ENCODE measurements at regions not wholly inside any gene's neighbourhood (a gene's known extent, or its start where the extent isn't known, plus 50 kb on each side); places are given as distances from the start of the nearest gene placed in this dataset.
A peak's percentile ranks its signal among the peaks of the same experiment; 100 is the strongest.
"Not testable (repeated sequence)": the region's sequence is repeated elsewhere in the genome, so short reads cannot be mapped to it uniquely, and the experiment has no call there.

DNA sequence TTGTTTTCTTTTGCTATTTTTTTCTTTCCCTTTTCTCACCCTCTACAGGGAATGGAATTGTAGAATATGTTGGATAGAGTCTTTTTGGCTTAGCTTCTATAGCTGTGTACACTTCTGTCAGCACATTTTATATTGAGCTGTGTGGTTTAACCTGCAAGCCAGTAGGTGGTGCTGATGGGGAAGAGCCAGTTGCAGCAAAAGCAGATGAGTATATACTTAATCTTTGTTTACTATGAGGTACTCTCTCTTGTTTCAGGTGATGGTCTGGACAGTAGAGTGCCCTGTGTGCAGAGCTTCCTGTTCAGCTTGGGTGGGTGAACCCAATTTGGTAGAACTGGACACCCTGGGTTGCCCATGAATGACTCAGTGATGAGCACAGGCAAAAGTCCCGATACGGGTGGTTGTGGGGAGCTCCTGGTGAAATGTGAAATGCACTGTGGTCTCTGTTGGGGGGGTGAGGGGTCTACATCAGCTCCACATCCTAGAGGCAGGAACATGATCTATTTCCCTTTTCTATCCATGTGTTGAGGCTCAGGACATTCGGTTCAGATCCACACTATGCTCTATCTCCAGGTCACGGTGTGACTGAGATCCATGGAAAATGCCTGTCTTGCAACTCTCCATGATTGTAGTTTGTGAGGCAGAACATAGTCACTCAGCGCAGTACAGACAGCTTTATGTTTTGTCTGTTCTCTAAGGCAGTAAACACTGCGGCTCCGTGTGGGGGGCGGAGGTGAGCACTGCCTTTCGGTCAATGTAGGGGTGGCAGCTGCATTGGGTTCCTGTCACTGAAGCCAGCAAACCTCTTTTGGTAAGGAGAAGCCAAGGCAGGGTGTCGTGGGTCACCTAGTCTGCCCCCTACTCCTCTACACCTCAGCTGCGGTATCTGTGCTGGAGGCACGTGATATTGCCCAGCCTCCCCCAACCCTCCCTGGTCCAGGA, 353.2 kb downstream of the PRR16 start:
- no peak for DNase-seq

DNA sequence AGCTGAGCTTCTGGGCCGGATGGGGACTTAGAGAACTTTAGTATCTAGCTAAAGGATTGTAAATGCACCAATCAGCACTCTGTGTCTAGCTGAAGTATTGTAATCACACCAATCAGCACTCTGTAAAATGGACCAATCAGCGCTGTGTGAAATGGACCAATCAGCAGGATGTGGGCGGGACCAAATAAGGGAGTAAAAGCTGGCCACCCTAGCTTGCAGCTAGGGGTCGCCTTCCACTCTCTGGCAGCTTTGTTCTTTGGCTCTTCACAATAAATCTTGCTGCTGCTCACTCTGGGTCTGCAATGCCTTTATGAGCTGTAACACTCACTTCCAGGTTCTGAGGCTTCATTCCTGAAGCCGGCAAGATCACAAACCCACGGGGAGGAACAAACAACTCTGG, 354.0 kb downstream of the PRR16 start:
- no peak for DNase-seq

DNA sequence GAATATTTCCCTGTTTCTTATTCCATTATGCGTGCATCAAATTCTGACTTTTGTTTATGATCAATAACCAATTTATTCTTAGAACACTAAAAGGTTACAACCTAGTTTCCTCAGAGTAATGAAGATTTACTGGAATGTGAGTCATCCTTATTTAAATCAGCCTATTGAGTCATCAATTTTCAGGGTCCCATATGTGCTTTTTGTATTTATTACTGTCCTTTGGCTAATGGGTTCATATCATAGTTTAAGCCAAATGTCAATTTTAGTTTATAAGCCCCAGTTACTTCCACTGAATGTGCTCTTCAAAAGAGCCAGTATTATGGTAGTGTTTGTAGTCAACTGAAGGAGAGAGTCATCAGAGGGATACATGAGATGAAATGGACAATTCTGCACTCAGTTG, 359.2 kb downstream of the PRR16 start:
- no peak for DNase-seq

DNA sequence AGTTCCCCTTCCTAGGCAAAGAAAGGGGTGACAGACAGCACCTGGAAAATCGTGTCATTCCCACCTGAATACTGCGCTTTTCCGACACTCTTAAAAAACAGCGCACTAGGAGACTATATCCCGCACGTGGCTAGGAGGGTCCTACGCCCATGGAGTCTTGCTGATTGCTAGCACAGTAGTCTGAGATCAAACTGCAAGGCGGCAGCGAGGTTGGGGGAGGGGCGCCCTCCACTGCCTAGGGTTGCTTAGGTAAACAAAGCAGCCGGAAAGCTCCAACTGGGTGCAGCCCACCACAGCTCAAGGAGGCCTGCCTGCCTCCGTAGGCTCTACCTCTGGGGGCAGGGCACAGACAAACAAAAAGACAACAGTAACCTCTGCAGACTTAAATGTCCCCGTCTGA, 367.5 kb downstream of the PRR16 start:
- not testable (repeated sequence) for DNase-seq

DNA sequence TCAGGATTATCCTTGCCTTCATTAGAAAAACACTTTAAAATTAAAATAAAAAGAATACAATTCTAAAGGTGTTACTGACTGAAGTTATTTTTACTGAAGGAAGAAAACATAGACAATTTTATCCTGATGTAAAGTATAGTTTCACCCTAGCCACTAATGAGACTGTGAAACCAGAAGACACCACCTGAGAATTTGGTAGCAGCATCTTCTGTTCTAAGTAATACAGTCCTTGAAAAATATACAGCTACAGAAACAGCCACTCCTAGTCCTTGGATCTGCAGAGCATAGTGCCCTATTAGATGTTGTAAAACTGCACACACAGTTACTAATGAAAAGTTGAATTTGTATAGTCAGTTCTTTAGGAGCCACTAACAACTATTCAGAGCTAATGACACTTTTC, 377.7 kb downstream of the PRR16 start:
- no peak for DNase-seq

DNA sequence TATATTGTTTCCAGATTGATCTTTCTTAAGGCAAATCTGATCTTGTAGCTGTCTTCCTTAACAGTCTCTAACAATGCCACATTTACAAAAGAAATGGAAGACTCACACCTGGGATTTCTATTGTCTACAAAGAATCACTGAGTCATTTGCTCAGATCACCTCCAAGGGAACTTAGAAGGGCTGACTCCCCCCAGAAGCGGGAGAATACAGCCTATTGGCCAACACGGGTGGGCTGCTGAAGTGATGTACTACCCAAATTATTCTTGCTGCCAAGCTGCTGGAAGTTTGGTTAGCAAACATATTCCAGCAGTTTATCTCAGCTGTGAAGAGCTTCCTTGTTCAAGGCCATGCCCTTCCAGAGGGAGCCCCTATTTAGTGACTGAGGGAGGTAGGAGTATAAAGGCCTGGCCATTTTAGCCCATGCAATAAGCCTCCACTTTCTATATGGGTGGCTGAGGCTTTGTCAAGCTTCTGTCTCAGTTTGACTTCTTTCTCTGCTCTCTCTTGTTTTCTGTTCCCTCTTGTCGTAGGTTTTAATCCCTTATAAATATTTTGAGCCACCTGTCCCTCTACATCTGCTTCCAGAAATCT, 379.4 kb downstream of the PRR16 start:
- DNase-seq, result no peak

DNA sequence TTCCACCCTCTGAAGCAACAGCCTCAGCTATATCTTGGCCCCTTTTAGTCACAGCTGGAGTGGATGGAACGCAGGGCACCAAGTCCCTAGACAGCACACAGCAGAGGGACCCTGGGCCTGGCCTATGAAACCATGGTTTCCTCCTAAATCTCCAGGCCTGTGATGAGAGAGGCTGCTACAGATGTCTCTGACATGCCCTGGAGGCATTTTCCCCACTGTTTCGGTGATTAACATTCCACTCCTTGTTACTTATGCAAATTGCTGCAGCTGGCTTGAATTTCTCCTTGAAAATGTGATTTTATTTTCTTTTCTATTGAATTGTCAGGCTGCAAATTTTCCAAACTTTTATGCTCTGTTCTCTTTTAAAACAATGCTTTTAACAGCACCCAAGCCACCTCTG, 384.8 kb downstream of the PRR16 start:
- no peak for DNase-seq

DNA sequence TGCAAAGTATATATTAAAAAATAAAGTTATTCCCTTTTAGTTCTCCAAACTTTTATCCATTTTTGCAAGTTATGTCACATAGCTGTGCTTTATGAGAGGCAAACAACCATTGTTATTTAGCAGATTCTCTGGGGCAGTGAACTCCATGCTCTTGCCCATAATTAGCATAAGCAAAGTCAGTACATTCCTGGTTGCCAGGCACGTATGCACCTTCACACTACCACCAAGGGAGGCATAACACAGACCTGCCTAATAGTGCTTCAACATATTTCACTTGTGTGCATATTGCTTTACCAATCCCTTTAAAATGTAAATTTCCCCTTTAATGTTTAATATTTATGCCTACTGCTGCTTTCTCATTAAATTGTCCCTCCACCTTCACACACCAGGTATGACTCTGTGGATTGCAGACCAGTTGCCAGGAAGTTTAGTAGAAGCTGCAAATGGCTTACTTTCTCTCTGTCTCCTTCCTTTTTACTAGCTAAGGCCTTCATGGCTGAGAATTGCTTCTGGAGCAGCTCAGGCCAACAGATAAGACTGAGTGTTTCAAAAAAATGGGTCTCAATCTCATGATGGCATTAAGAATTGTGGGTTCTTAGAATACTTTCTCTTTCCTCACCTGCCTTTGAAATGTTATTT, 388.2 kb downstream of the PRR16 start:
- DNase-seq, result no peak

DNA sequence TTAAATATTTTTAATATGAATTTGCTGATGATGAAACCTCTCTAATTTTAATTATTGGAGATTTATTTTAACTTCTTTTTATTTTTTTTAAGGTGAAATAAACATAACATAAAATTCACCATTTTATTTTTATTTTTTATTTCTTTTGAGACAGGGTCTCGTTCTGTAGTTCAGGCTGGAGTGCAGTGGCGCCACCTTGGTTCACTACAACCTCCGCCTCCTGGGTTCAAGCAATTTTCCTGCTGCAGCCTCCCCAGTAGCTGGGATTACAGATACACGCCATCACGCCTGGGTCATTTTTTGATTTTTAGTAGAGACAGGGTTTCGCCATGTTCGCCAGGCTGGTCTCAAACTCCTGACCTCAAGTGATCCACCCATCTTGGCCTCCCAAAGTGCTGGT, 402.9 kb downstream of the PRR16 start:
- DNase-seq, result no peak

DNA sequence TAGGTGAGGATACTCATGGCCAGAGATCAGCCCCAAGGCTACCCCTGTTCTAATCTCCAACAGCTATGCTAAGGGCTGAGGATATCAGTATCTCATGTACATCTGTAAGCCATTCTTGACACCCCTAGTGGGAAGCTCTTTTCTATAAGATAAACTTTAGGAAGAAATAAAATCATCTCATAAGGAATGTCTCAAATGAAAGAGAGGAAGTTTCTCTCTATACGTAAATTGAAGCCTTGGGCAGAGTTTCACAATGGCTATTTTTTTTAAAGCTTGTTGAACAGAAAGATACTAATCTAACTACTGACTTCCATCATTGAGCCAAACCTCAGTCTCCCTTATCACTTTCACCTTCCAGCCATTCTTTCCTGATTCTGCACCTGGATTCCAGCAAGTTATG, 405.7 kb downstream of the PRR16 start:
- DNase-seq, result no peak

DNA sequence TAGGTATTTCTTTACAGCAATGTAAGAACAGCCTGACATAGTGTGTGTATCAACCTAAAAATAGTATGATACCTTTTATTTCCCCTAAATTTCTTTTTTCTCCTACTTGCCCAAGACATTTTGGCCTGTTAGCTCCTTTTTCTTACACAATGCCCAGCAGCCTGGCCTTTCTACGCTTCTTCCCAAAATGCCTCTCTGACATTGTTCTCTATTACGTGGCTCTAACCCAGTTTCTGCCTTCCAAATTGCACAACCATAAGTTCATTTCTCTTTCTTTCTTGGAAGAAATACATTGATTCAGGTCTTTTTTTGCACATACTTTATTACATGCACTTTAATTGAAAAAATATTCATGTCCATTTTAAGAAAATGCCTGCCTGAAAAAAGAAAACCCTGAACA, 408.2 kb downstream of the PRR16 start:
- DNase-seq, result no peak

DNA sequence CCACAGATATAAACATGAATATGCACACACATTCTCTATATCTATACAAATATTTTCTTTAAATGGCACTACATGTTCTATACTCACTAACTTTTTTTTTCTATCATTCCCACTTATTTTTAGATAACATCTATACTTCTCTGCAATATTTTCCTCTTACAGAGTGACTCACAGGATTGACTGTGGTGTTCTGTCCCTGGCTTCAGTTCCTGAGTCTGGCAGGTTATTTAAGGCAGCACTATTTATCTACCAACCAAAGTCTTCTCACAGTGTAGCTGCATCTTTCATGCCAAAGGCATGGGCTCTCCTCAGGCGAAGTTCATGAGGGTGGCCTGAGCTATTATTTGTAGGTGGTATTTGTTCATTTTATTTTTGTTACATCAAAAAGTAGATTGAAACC, 409.0 kb downstream of the PRR16 start:
- DNase-seq, result no peak

DNA sequence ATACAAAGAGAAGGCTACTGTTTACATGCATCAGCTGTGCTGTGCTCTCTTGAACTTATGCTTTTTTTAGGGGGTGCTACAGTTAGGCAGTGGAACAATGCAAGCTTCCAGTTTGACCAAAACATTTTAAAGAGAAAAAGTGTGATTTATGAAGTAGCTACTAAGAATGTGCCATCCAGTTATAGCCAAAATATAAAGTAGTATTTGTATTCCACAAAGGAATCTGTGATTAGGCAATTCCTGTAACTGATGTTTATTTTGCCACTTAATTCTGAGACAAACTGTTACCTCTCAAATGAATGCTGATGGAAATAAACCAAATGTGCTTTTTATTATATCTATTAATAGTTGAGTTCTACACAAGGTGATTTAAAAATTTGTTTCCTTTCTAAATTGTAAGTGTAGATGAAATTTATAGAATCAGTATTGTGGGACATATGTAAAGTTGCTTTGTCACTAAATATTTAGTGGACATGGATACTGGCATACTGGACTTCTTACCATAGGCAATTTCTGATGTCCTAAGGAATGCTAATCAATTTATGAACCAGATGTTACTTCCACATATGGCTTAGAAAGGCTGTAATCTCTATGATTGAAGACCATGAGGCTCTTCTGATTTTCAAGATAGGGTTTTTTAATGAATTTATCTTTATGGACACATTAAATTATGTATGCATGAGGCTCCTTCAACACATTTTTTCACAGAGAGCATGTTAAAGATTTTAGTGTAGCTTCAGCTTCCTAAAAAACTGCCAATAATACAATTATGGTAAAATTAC, 410.2 kb downstream of the PRR16 start:
- DNase-seq, result no peak

DNA sequence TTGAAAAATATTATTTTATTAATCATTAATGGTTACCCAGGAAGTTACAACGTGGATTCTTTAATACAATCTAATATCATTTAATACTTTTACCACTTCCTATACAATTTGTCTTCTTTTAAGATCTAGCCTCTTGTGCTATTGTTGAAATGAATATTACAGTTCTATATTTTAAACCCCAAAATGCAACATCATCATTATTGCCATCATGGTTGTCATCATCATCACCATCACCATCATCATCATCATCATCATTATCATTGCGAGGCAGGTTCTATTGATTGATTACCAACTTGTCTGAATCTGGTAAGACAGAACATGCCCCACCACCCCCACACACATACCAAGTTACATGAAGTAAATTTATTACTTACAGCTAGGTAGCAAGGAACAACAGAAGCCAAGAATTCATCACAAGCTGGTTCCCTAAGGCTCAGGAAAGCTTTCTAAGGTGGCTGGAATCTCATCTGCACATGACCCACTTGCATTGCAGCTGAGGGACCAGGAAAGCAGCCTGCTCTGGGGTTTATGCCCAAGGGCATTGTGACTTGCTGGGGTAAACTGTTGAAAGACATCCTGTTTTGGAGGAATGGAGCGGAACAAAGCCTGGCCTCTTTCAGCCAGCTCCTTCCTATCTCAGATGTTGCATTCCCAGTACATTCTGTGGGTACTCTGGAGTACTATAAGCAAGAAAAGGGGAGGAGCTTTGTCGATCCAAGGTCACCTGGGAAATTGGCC, 418.1 kb downstream of the PRR16 start:
- no peak for DNase-seq

DNA sequence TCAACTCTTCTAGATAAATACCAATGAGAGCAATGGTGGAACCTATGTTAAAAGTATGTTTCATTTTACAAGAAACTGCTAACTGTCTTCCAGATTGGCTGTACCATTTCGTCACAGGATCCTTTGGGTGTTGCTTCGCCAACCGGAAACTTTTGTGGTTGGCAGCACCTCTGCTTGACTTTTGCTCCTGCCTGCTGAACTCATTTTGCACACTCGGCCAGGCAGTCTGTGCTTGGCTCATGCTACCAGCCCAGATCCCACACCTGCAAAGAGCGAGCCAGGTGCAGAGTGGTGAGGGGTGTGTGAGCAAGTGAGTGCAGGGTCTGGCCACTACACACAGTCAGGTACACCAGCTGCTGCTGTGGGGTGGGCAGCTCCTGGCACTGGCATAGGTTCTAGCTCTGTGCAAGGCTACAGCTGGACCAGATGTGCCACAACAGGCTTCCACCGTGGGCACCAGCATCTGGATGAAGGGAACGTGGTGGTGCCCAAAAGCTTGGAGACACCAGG, 422.3 kb downstream of the PRR16 start:
- DNase-seq, result no peak

DNA sequence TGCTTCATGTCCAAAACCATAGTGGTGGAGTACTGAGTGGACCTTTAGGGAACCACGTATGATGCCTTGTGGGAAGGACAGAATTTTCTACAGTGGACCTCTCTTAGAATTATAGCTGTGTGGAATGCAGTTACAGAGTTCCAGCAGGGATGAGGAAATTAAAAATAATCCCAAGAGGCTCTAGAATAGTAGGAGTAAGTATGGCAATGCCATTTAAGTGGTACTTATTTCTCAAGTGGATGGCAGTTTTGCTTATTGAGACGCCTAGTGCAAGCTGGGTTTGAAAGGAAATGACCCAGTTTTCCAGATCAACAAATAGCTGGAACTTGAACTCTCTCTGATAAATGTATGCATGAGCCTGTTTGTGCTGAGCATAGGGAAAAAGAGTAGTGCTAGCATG, 431.6 kb downstream of the PRR16 start:
- DNase-seq, result no peak

DNA sequence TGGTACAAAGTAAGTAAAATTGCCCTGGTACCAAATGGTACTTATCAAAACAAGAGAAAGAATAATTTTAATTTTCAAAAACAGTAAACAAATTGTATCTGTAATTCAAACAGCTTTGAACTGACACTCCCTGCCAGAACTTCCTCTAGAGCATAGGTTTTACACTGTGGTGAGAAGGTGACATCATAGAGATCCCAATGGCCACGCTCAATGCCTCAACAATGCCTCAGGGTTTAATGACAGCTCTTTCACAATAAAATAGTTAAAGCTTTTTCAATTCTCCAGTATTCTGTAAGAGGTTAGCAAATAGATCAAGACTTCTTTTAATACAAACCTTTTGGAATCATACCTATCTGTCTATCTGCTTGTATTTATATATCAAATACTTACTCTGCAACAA, 437.1 kb downstream of the PRR16 start:
- peak; percentile 11 for DNase-seq

DNA sequence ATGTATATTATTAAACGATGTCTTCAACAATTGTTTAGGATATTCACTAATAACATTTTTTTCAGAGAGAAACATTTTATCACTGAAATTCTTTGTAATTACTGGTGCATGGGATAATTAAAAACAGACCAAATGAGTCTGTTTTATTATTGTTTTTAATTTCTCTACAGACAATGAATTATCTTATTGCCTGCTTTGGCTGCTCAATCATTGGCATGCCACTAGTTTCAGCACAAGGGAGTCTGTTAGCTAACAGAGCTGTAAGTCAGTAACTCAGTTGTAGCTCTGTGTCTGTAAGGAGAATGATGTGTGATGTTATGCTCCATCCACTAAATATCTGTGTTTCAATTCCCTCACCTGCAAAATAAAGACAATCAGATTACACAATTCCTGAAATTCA, 443.9 kb downstream of the PRR16 start:
- no peak for DNase-seq

DNA sequence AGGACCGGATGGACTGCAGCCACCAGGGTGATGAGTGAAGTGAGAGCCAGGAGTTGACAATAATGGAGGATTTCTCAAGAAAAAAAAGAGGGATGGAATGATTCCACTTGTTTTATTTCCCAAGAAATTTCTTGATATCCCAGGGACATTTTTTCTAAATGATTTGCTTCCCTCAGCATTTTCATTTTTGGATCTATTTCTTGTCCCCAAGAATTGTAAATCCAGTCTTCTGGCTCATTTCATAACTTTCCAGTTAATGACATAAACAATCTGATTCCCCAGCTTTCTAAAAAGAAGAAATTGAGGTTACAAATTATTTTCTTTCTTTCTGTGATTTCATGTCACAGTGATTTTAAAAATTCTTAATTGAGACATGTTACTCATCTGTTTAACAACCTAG, 446.5 kb downstream of the PRR16 start:
- DNase-seq, result no peak

DNA sequence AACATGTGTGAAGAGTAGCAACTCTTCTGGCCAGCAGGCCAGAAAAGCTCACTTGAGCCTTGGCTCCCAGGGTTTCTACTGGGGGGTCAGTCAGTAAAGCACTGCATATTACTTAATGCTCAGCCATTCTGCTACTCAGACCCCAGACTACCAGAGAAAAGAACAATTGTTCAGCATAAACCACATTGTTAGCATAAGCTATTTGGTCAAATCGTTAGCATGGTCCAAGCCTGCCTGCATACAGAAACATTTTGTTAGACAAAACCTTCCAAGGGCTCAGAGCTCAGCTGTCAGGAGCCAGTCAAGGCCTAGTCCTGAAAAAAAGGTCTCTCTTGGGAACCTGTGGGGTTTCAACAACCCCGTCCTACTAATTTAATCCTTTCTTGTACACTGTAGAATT, 449.3 kb downstream of the PRR16 start:
- DNase-seq, result no peak

DNA sequence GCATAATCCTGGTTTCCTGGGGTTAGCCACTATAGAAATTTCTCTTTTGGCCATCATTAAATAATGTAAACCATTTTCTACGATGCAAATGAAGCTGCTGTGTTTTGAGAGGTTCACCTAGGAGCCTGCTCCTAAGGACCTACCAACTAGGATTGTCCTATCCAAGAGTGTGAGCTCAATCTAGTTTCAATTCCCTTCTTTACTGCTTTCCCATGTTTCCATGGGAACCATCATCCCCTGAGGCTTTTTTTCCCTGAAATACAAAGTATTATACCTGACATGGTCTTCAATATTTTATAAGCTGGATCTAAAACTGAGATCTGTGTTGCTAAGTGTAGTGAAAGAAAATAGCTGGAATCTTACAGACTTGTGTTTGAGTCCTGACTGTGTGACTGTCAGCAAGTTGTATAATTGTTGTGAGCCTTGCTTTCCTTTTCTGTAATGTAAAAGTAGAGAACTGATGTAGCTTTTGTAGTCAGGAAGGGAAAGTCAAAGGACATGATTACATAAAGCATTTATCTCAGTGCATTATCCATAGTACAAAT, 453.2 kb downstream of the PRR16 start:
- DNase-seq, result no peak

DNA sequence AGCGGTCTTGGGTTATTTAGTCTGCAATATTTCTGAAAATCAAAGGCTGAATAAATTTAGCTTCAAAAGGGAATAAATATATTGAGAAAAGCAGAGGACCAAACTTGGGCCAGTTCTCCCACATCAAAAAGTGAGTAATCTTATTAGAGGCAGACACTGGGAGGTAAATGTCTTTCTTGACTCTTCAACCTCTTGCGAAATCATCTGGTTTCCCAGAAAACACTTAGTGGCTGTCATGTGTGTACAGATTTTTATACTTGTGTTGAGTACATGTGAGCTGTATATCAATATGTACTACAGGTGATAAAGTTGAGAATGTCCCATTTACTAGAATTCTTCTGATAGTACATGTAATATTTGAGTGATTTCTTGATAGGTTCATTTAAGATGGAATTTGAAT, 454.9 kb downstream of the PRR16 start:
- no peak for DNase-seq

Data from NCI-H774 (cell line).